LNCaP clone FGC (cell line): ENCODE measurements at regions not wholly inside any gene's neighbourhood (a gene's known extent, or its start where the extent isn't known, plus 50 kb on each side); places are given as distances from the start of the nearest gene placed in this dataset.
A peak's percentile ranks its signal among the peaks of the same experiment; 100 is the strongest.

ENCODE experiments used
- DNase-seq: peaks from one replicate; pipeline ENCODE4 v3.0.0-alpha.2; 2011; ENCODE audit warnings: low read depth
- H3K4me3 ChIP-seq: 2 replicates; pipeline ENCODE4 v1.5.1; 2011; ENCODE audit warnings: mild to moderate bottlenecking, low read depth, low read length, control low read depth
- CTCF ChIP-seq: IDR thresholded peaks from 2 replicates; pipeline ENCODE4 v1.5.1; 2012; ENCODE audit warnings: mild to moderate bottlenecking; ENCODE audit not compliant: control insufficient read depth, insufficient read depth; ENCODE audit errors: extremely low read depth

GRCh38 chr3:163951397-163951987 lies 1126.8 kb downstream of the SI start:
- peak; percentile 71 for DNase-seq

GRCh38 chr3:163946785-163947184 lies 1131.5 kb downstream of the SI start:
- DNase-seq: no peak
- TF ChIP-seq CTCF: no peak
- no peak overlapping the region for H3K4me3 ChIP-seq

More at GRCh38 chr3:163951397-163951987, 1126.8 kb downstream of the SI start:
- peak; percentile 50 for TF ChIP-seq CTCF
- H3K4me3 ChIP-seq: no peak overlapping the region

GRCh38 chr3:163943664-163944063 lies 1134.6 kb downstream of the SI start:
- no peak overlapping the region for H3K4me3 ChIP-seq
- no peak for DNase-seq
- no peak for TF ChIP-seq CTCF

GRCh38 chr3:163939926-163940325 lies 1138.4 kb downstream of the SI start:
- TF ChIP-seq CTCF: peak; percentile 21; the same call in 1 of the 2 replicates
- no peak for DNase-seq
- no peak overlapping the region for H3K4me3 ChIP-seq

GRCh38 chr3:163936543-163936942 lies 1141.8 kb downstream of the SI start:
- no peak overlapping the region for H3K4me3 ChIP-seq
- TF ChIP-seq CTCF: no peak
- no peak for DNase-seq

- no peak for DNase-seq
- no peak for TF ChIP-seq CTCF
- no peak overlapping the region for H3K4me3 ChIP-seq
Observed at GRCh38 chr3:163935411-163935810, 1142.9 kb downstream of the SI start.

- DNase-seq: no peak
- H3K4me3 ChIP-seq: no peak overlapping the region
- no peak for TF ChIP-seq CTCF
Observed at GRCh38 chr3:163929069-163929652, 1149.1 kb downstream of the SI start.
